ENCODE measurements at regions not wholly inside any gene's neighbourhood (a gene's known extent, or its start where the extent isn't known, plus 50 kb on each side); places are given as distances from the start of the nearest gene placed in this dataset.
"Not testable (repeated sequence)": the region's sequence is repeated elsewhere in the genome, so short reads cannot be mapped to it uniquely, and the experiment has no call there.

- DNase-seq (ENCODE audit: low read depth): no peak
Observed at GRCh38 chr12:124652661-124653060, 85.2 kb upstream of the NCOR2 start.

- no peak for DNase-seq (ENCODE audit: low read depth)
Observed at GRCh38 chr12:124651516-124652273, 84.3 kb upstream of the NCOR2 start.

- no peak for DNase-seq (ENCODE audit: low read depth)
Observed at GRCh38 chr12:124650912-124651311, 83.5 kb upstream of the NCOR2 start.

GRCh38 chr12:124648710-124649384, 81.4 kb upstream of the NCOR2 start:
- DNase-seq (ENCODE audit: low read depth): no peak

GRCh38 chr12:124647316-124647715, 79.9 kb upstream of the NCOR2 start:
- no peak for DNase-seq (ENCODE audit: low read depth)

GRCh38 chr12:124646385-124647230, 79.2 kb upstream of the NCOR2 start:
- peak; percentile 50 for DNase-seq (ENCODE audit: low read depth)

GRCh38 chr12:124645530-124646244, 78.3 kb upstream of the NCOR2 start:
- DNase-seq (ENCODE audit: low read depth): no peak

GRCh38 chr12:124643768-124644167, 76.4 kb upstream of the NCOR2 start:
- DNase-seq (ENCODE audit: low read depth): not testable (repeated sequence)

GRCh38 chr12:124642105-124642504, 74.7 kb upstream of the NCOR2 start:
- no peak for DNase-seq (ENCODE audit: low read depth)

GRCh38 chr12:124641591-124641990, 74.2 kb upstream of the NCOR2 start:
- no peak for DNase-seq (ENCODE audit: low read depth)

- DNase-seq (ENCODE audit: low read depth): no peak
Observed at GRCh38 chr12:124640056-124640455, 72.6 kb upstream of the NCOR2 start.

- no peak for DNase-seq (ENCODE audit: low read depth)
Observed at GRCh38 chr12:124639122-124639806, 71.9 kb upstream of the NCOR2 start.

GRCh38 chr12:124637581-124637981, 70.2 kb upstream of the NCOR2 start:
- no peak for DNase-seq (ENCODE audit: low read depth)

GRCh38 chr12:124637163-124637562, 69.8 kb upstream of the NCOR2 start:
- DNase-seq (ENCODE audit: low read depth): no peak

- peak; percentile 52 for DNase-seq (ENCODE audit: low read depth)
Observed at GRCh38 chr12:124636138-124636978, 68.9 kb upstream of the NCOR2 start.

GRCh38 chr12:124635316-124635715, 67.9 kb upstream of the NCOR2 start:
- no peak for DNase-seq (ENCODE audit: low read depth)

- no peak for DNase-seq (ENCODE audit: low read depth)
Observed at GRCh38 chr12:124633365-124634362, 66.3 kb upstream of the NCOR2 start.

GRCh38 chr12:124632519-124632984, 65.1 kb upstream of the NCOR2 start:
- DNase-seq (ENCODE audit: low read depth): no peak

- DNase-seq (ENCODE audit: low read depth): no peak
Observed at GRCh38 chr12:124631681-124632256, 64.4 kb upstream of the NCOR2 start.
